H1 (cell line): ENCODE measurements at regions not wholly inside any gene's neighbourhood (a gene's known extent, or its start where the extent isn't known, plus 50 kb on each side); places are given as distances from the start of the nearest gene placed in this dataset.

ENCODE experiments used
- BCL11A ChIP-seq, 2 experiments: IDR thresholded peaks; one replicate each; pipeline ENCODE4 v1.6.1; 2011; ENCODE audit warnings: low read depth in 2 of 2, low read length in 2 of 2, mild to moderate bottlenecking in 2 of 2
- FOSL1 ChIP-seq: IDR thresholded peaks from 2 replicates; pipeline ENCODE4 v1.6.1; 2011; ENCODE audit warnings: mild to moderate bottlenecking, low read depth, low read length, moderate library complexity; ENCODE audit not compliant: insufficient read depth
- GTF2F1 ChIP-seq: IDR thresholded peaks from 2 replicates; pipeline ENCODE4 v1.6.1; 2012; ENCODE audit warnings: low read depth, low read length, improper control_type of control experiment, borderline replicate concordance
- POLR2A ChIP-seq, 2 experiments: IDR thresholded peaks; 1 replicate in 1 of 2; 2 replicates in 1 of 2; pipeline ENCODE4 v1.6.1; 2011; ENCODE audit warnings: low read depth in 2 of 2, low read length in 2 of 2, mild to moderate bottlenecking in 2 of 2; ENCODE audit errors: control extremely low read depth in 1 of 2
- RFX5 ChIP-seq: IDR thresholded peaks from 2 replicates; pipeline ENCODE4 v1.6.1; 2011; ENCODE audit warnings: low read depth, low read length, improper control_type of control experiment, borderline replicate concordance
- SUZ12 ChIP-seq: fragments of 200-600 bp; sonication (generic); IDR thresholded peaks from 2 replicates; pipeline ENCODE4 v1.6.1; 2012; ENCODE audit warnings: mild to moderate bottlenecking, inconsistent platforms, low read length, moderate library complexity, mixed read lengths

DNA sequence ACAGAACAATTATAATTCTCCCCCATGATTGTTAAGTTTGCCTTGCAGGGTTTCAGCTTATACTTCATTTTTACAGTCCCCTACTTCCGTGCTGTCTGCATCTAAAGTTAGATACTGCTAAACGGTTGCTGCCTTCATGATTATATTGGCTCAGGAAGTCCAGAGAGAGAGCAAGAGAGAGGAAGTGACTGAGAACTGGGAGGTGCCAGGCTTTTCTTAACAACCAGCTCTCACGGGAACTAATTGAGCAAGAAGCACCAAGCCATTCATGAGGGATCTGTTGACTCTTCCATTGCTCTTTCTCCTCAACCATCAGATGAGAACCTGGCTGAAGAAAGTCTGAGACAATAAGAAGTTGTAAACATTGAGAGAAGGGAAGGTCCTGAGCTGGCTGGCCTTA is 125.5 kb upstream of the SIX2 start (continued):
- no peak for TF ChIP-seq FOSL1
- no peak for TF ChIP-seq BCL11A (IDR thresholded peaks at IDR 0.05; ENCODE audit: low read depth in 2 of 2, low read length in 2 of 2)
- no peak for TF ChIP-seq GTF2F1
- TF ChIP-seq POLR2A (IDR thresholded peaks at IDR 0.05; ENCODE audit: control extremely low read depth in 1 of 2, low read depth in 2 of 2, low read length in 2 of 2), result no peak
- TF ChIP-seq SUZ12, result no peak
- TF ChIP-seq RFX5, result no peak
